Astrocyte of the cerebellum (primary cell): ENCODE measurements at regions not wholly inside any gene's neighbourhood (a gene's known extent, or its start where the extent isn't known, plus 50 kb on each side); places are given as distances from the start of the nearest gene placed in this dataset.

ENCODE experiments used
- DNase-seq: peaks from one replicate; pipeline ENCODE4 v3.0.0-alpha.2; 2011; ENCODE audit warnings: low read depth
- H3K4me3 ChIP-seq: 2 replicates; pipeline ENCODE4 v1.5.1; 2011; ENCODE audit warnings: mild to moderate bottlenecking, low read depth, low read length, moderate library complexity
- CTCF ChIP-seq: IDR thresholded peaks from 2 replicates; pipeline ENCODE4 v1.5.1; 2012; ENCODE audit warnings: low read length, low read depth, moderate library complexity, mild to moderate bottlenecking; ENCODE audit errors: missing control alignments
- in situ Hi-C: cut with HindIII; loops from 2 replicates; pipeline ENCODE4 v1.10.0; 2017; ENCODE audit warnings: low sequenced_read_pairs

- H3K4me3 ChIP-seq: no peak overlapping the region
- no peak for TF ChIP-seq CTCF
- DNase-seq: no peak
- in situ Hi-C loops: loop anchor here (5.0 to 10.0 kb wide), 2 partner anchors 48 to 64 kb away; partner anchors contain the start of gene SIAH1
These were observed 63.7 kb upstream of the SIAH1 start for GRCh38 chr16:48448841-48449481.

- TF ChIP-seq CTCF: no peak
- no peak for DNase-seq
- H3K4me3 ChIP-seq: no peak overlapping the region
- in situ Hi-C loops: loop anchor here (5.0 to 10.0 kb wide), 2 partner anchors 49 to 63 kb away; partner anchors contain the start of gene SIAH1
These were observed 62.8 kb upstream of the SIAH1 start for GRCh38 chr16:48447940-48448536.

GRCh38 chr16:48447428-48447827 lies 62.2 kb upstream of the SIAH1 start:
- TF ChIP-seq CTCF: no peak
- H3K4me3 ChIP-seq: no peak overlapping the region
- in situ Hi-C loops: loop anchor here (5.0 to 10.0 kb wide), 2 partner anchors 50 to 63 kb away; partner anchors contain the start of gene SIAH1
- no peak for DNase-seq

- in situ Hi-C loops: loop anchor here (5.0 to 10.0 kb wide), 2 partner anchors 51 to 62 kb away; partner anchors contain the start of gene SIAH1
These were observed 61.3 kb upstream of the SIAH1 start for GRCh38 chr16:48446534-48446920.

GRCh38 chr16:48445782-48446533 lies 60.7 kb upstream of the SIAH1 start:
- in situ Hi-C loops: loop anchor here (5.0 to 10.0 kb wide), 2 partner anchors 51 to 61 kb away; partner anchors contain the start of gene SIAH1
- H3K4me3 ChIP-seq: no peak overlapping the region
- DNase-seq: no peak
- TF ChIP-seq CTCF: no peak

More at GRCh38 chr16:48446534-48446920, 61.3 kb upstream of the SIAH1 start:
- no peak overlapping the region for H3K4me3 ChIP-seq
- DNase-seq: no peak
- TF ChIP-seq CTCF: no peak

- no peak for TF ChIP-seq CTCF
- H3K4me3 ChIP-seq: no peak overlapping the region
- peak; percentile 70 for DNase-seq
- in situ Hi-C loops: loop anchor here (10.0 kb wide), 1 partner anchor 60 kb away; the partner anchor contains the start of gene SIAH1
These were observed 59.4 kb upstream of the SIAH1 start for GRCh38 chr16:48444574-48444973.
